HCT116 (cell line): ENCODE measurements at regions not wholly inside any gene's neighbourhood (a gene's known extent, or its start where the extent isn't known, plus 50 kb on each side); places are given as distances from the start of the nearest gene placed in this dataset.

Source experiments
- ATAC-seq: fragments of 200-7000 bp; cut with Tn5 transposase; 2 replicates; pipeline ENCODE4 v1.9.1; 2020; ENCODE audit warnings: mild to moderate bottlenecking, moderate library complexity
- BruUV-seq: library from RNA; stranded (reverse); fragments of 400-500 nt; replicated peaks from 2 replicates; lab custom pipeline; 2021; lab: Mats Ljungman, UMichigan
- CTCF ChIA-PET: fragments of 300-600 bp; sonication (Branson Sonifier 250); formaldehyde crosslinking; loops from one replicate; lab custom pipeline; 2021; ENCODE audit warnings: antibody characterized with exemption; lab: Charles Lee
- POLR2A ChIA-PET: fragments of 300-600, 350-600 bp; sonication (Branson Sonifier 250); formaldehyde crosslinking; loops from one replicate; lab custom pipeline; 2021; ENCODE audit warnings: antibody characterized with exemption; lab: Charles Lee
- RAD21 ChIA-PET, 2 experiments: fragments of 300-600 bp; sonication (Branson Sonifier 250); formaldehyde crosslinking; loops; one replicate each; lab custom pipeline; 2023; ENCODE audit warnings: low total read pairs in 2 of 2; ENCODE audit not compliant: uncharacterized antibody in 2 of 2, unreplicated experiment in 2 of 2, low non-redundant PET in 1 of 2; lab: Charles Lee
- DNase-seq: peaks from one replicate; pipeline ENCODE4 v3.0.0-alpha.2; 2010; ENCODE audit warnings: low read depth, low spot score
- H2AFZ ChIP-seq: fragments of 200-600 bp; shearing (Covaris generic), sonication (generic); 2 replicates; pipeline ENCODE4 v1.6.1; 2017; ENCODE audit warnings: low read depth, mixed run types, mixed read lengths, antibody characterized with exemption, low read length; ENCODE audit not compliant: poor library complexity, severe bottlenecking
- H3K27ac ChIP-seq: 2 replicates; pipeline ENCODE4 v1.5.1; 2012; ENCODE audit warnings: low read depth, low read length
- H3K27me3 ChIP-seq: fragments of 200-600 bp; sonication (generic); 2 replicates; pipeline ENCODE4 v1.6.1; 2016; ENCODE audit warnings: mixed run types, low read length, mixed read lengths; ENCODE audit not compliant: insufficient read depth
- H3K36me3 ChIP-seq, 2 experiments: fragments of 200-500 bp in 1 of 2; fragments of 200-600 bp in 1 of 2; sonication (Bioruptor generic) in 1 of 2; sonication (generic) in 1 of 2; 2 replicates each; pipeline versions ENCODE4 v1.5.1 to v1.6.1; 2014 to 2016; ENCODE audit warnings: low read length in 2 of 2, inconsistent platforms in 1 of 2, mixed read lengths in 1 of 2, mixed run types in 1 of 2; ENCODE audit not compliant: insufficient read depth in 2 of 2, control insufficient read depth in 1 of 2
- H3K4me1 ChIP-seq, 2 experiments: fragments of 200-600 bp in 1 of 2; sonication (generic) in 1 of 2; 2 replicates each; pipeline versions ENCODE4 v1.5.1 to v1.6.1; 2012 to 2017; ENCODE audit warnings: low read length in 2 of 2, inconsistent platforms in 1 of 2, mild to moderate bottlenecking in 1 of 2, mixed read lengths in 1 of 2, mixed run types in 1 of 2, moderate library complexity in 1 of 2; ENCODE audit not compliant: insufficient read depth in 2 of 2, control insufficient read depth in 1 of 2
- H3K4me2 ChIP-seq: fragments of 200-600 bp; sonication (generic); 2 replicates; pipeline ENCODE4 v1.6.1; 2017; ENCODE audit warnings: mixed run types, low read length, mixed read lengths
- H3K4me3 ChIP-seq, 2 experiments: fragments of 200-600 bp in 1 of 2; sonication (generic) in 1 of 2; replicated peaks in 1 of 2; 2 replicates each; pipeline ENCODE4 v1.5.1; 2011 to 2016; ENCODE audit warnings: low read length in 2 of 2, control low read depth in 1 of 2, low read depth in 1 of 2, mild to moderate bottlenecking in 1 of 2, mixed read lengths in 1 of 2, mixed run types in 1 of 2
- H3K79me2 ChIP-seq: fragments of 200-600 bp; sonication (generic); 2 replicates; pipeline ENCODE4 v1.6.1; 2017; ENCODE audit warnings: mild to moderate bottlenecking, mixed run types, low read length, moderate library complexity, mixed read lengths; ENCODE audit not compliant: insufficient read depth
- H3K9ac ChIP-seq: fragments of 200-600 bp; sonication (generic); 2 replicates; pipeline ENCODE4 v1.6.1; 2016; ENCODE audit warnings: low read length, mixed read lengths
- H3K9me2 ChIP-seq: fragments of 200-600 bp; sonication (generic), shearing (Covaris generic); 2 replicates; pipeline ENCODE4 v1.6.1; 2017; ENCODE audit warnings: mixed run types, mild to moderate bottlenecking, moderate library complexity; ENCODE audit not compliant: insufficient read depth
- H3K9me3 ChIP-seq, 2 experiments: fragments of 200-500 bp in 1 of 2; fragments of 200-600 bp in 1 of 2; sonication (Bioruptor generic) in 1 of 2; sonication (generic) in 1 of 2; 2 replicates each; pipeline ENCODE4 v1.6.1; 2014 to 2017; ENCODE audit warnings: low read length in 2 of 2, mixed read lengths in 2 of 2, inconsistent platforms in 1 of 2, low read depth in 1 of 2, mild to moderate bottlenecking in 1 of 2, mixed run types in 1 of 2, moderate library complexity in 1 of 2; ENCODE audit not compliant: control insufficient read depth in 1 of 2, insufficient read depth in 1 of 2
- H4K20me1 ChIP-seq: fragments of 200-600 bp; sonication (generic), shearing (Covaris generic); 2 replicates; pipeline ENCODE4 v1.6.1; 2017; ENCODE audit warnings: mixed run types, mild to moderate bottlenecking, moderate library complexity; ENCODE audit not compliant: insufficient read depth
- ATF3 ChIP-seq: IDR thresholded peaks from 2 replicates; pipeline ENCODE4 v1.6.1; 2012
- CBX3 ChIP-seq: IDR thresholded peaks from 2 replicates; pipeline ENCODE4 v1.6.1; 2012; ENCODE audit warnings: low read depth
- CEBPB ChIP-seq: IDR thresholded peaks from 2 replicates; pipeline ENCODE4 v1.6.1; 2012; ENCODE audit warnings: low read depth
- EGR1 ChIP-seq: IDR thresholded peaks from 2 replicates; pipeline ENCODE4 v1.6.1; 2012; ENCODE audit warnings: low read depth
- ELF1 ChIP-seq: IDR thresholded peaks from 2 replicates; pipeline ENCODE4 v1.6.1; 2012; ENCODE audit warnings: low read depth, borderline replicate concordance
- EZH2 ChIP-seq: fragments of 200-600 bp; sonication (generic); IDR thresholded peaks from 2 replicates; pipeline ENCODE4 v1.6.1; 2017; ENCODE audit warnings: antibody characterized with exemption, mixed run types
- EZH2phosphoT487 ChIP-seq: fragments of 200-600 bp; IDR thresholded peaks from 2 replicates; pipeline ENCODE4 v1.6.1; 2018; ENCODE audit warnings: antibody characterized with exemption, borderline replicate concordance
- JUND ChIP-seq: IDR thresholded peaks from 2 replicates; pipeline ENCODE4 v1.6.1; 2012
- POLR2AphosphoS5 ChIP-seq: IDR thresholded peaks from 2 replicates; pipeline ENCODE4 v1.6.1; 2011; ENCODE audit warnings: mild to moderate bottlenecking, low read depth, low read length, moderate library complexity
- RAD21 ChIP-seq: IDR thresholded peaks from 2 replicates; pipeline ENCODE4 v1.6.1; 2012; ENCODE audit warnings: low read depth, mild to moderate bottlenecking
- REST ChIP-seq: IDR thresholded peaks from 2 replicates; pipeline ENCODE4 v1.6.1; 2012; ENCODE audit warnings: low read depth
- SP1 ChIP-seq: IDR thresholded peaks from 2 replicates; pipeline ENCODE4 v1.6.1; 2012; ENCODE audit warnings: low read depth
- TCF7L2 ChIP-seq: IDR thresholded peaks from 2 replicates; pipeline ENCODE4 v1.7.0; 2011; ENCODE audit warnings: borderline replicate concordance, inconsistent platforms; ENCODE audit not compliant: insufficient read depth, insufficient read length; ENCODE audit errors: extremely low read depth
- ZNF274 ChIP-seq: fragments of 200-500 bp; sonication (Bioruptor generic); IDR thresholded peaks from 2 replicates; pipeline ENCODE4 v1.6.1; 2014; ENCODE audit warnings: mild to moderate bottlenecking, low read depth, low read length, inconsistent platforms
- intact Hi-C: fragments of 100-400 bp; cut with micrococcal nuclease; formaldehyde crosslinking; loops from 2 replicates; pipeline ENCODE4 v1.10.0; 2022

- TF ChIP-seq TCF7L2 (no peak), ZNF274 (no peak), EZH2 (no peak), ELF1 (no peak), REST (no peak), POLR2AphosphoS5 (no peak), CEBPB (no peak), SP1 (no peak), RAD21 (no peak), ATF3 (no peak), CBX3 (no peak), EZH2phosphoT487 (no peak), JUND (no peak), EGR1 (no peak)
- no TSS peak for BruUV-seq
Measured at GRCh38 chr1:116189481-116189880, 78.3 kb downstream of the MAB21L3 start.

More at GRCh38 chr1:116189481-116189880, 78.3 kb downstream of the MAB21L3 start:
- ATAC-seq (no peak), DNase-seq (no peak)
- no peaks in the 10 kb centered on the region for H3K79me2 ChIP-seq
- no peak overlapping the region for H3K27ac ChIP-seq
- intact Hi-C loops, result no loop called here
- H3K9me2 ChIP-seq, result no peaks in the 10 kb centered on the region
- H4K20me1 ChIP-seq, result no peaks in the 10 kb centered on the region
- no peak overlapping the region for H3K9ac ChIP-seq
- ChIA-PET CTCF (no interaction called here), RAD21 (no interaction called here), POLR2A (no interaction called here)
- no peak overlapping the region for H3K4me2 ChIP-seq
- peaks cover 6% of the 10 kb centered on the region; the same call in 1 of the 2 replicates for H3K27me3 ChIP-seq
- H3K4me1 ChIP-seq, result no peaks in the 10 kb centered on the region
- H3K36me3 ChIP-seq, result no peaks in the 10 kb centered on the region
- H3K9me3 ChIP-seq, result no peaks in the 10 kb centered on the region
- no peak overlapping the region for H2AFZ ChIP-seq
- no peak overlapping the region for H3K4me3 ChIP-seq
